ENCODE measurements at regions not wholly inside any gene's neighbourhood (a gene's known extent, or its start where the extent isn't known, plus 50 kb on each side); places are given as distances from the start of the nearest gene placed in this dataset.

DNA sequence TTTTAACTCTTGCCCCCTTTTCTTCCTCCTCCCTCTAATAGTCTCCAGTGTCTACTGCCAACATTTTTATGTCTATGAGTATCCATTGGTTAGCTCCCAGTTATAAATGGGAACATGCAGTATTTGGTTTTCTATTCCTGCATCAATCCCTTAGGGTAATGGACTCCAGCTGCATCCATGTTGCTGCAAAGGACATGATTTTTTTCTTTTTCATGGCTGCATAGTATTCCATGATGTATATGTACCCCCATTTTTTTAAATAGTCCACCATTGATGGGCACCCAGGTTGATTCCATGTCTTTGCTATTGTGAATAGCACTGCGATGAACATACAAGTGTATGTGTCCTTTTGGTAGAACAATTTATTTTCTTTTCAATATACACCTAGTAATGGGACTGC is 993.7 kb downstream of the EFNA5 start:
- H2AFZ ChIP-seq (ENCODE audit: low read depth, low read length) = no peak overlapping the region
- H3K27me3 ChIP-seq (ENCODE audit: control insufficient read depth in 2 of 2, insufficient read depth in 2 of 2, low read length in 2 of 2) = no peaks in the 10 kb centered on the region
- no peak overlapping the region for H3K4me3 ChIP-seq (replicated peaks in 1 of 3; ENCODE audit: insufficient read depth in 1 of 3, low read depth in 1 of 3, low read length in 3 of 3)
- FAIRE-seq (no peak), DNase-seq (ENCODE audit: low read depth, low spot score) (no peak)
- intact Hi-C loops (cut with micrococcal nuclease) (no loop called here), dilution Hi-C loops (cut with MboI; ENCODE audit: extremely low pct_ligation_motif_present, low sequenced_read_pairs) (no loop called here)
- no peaks in the 10 kb centered on the region for H3K9me3 ChIP-seq (replicated peaks; ENCODE audit: control insufficient read depth, insufficient read depth, low read length)
- no peaks in the 10 kb centered on the region for H3K9me1 ChIP-seq (replicated peaks; ENCODE audit: control insufficient read depth, extremely low read depth, insufficient read depth, low read length)
- no peaks in the 10 kb centered on the region for H3K36me3 ChIP-seq (ENCODE audit: control insufficient read depth in 2 of 2, extremely low read depth in 1 of 2, insufficient read depth in 2 of 2, low read length in 2 of 2)
- BruUV-seq (replicated peaks) = no TSS peak
- H3K9ac ChIP-seq (replicated peaks; ENCODE audit: extremely low read depth, insufficient read depth, low read length) = no peak overlapping the region
- H3K27ac ChIP-seq (ENCODE audit: insufficient read depth, low read depth, low read length) = no peak overlapping the region
- no peaks in the 10 kb centered on the region for H3K79me2 ChIP-seq (ENCODE audit: control insufficient read depth, insufficient read depth, low read length)
- CTCF ChIA-PET = no interaction called here
- no peak for TF ChIP-seq GATA2 (IDR thresholded peaks at IDR 0.05; ENCODE audit: insufficient read depth, insufficient read length, low read depth, low read length)
- TF ChIP-seq MAX (IDR thresholded peaks at IDR 0.05; ENCODE audit: insufficient read depth, insufficient read length) = no peak
- TF ChIP-seq FOS (IDR thresholded peaks at IDR 0.05; ENCODE audit: borderline replicate concordance, insufficient read depth, low read length) = no peak
- no peak for TF ChIP-seq POLR2A (IDR thresholded peaks at IDR 0.05; ENCODE audit: low read depth, low read length)
- TF ChIP-seq CTCF (IDR thresholded peaks at IDR 0.05; ENCODE audit: extremely low read depth in 1 of 2, insufficient read depth in 1 of 2, low read depth in 1 of 2, low read length in 2 of 2) = no peak
- no peak for TF ChIP-seq POLR2AphosphoS5 (IDR thresholded peaks at IDR 0.05; ENCODE audit: insufficient read depth, low read depth, low read length)
- TF ChIP-seq EZH2 (IDR thresholded peaks at IDR 0.05; ENCODE audit: borderline replicate concordance, low read depth, low read length, severe bottlenecking) = no peak
- TF ChIP-seq MYC (IDR thresholded peaks at IDR 0.05; ENCODE audit: low read depth, low read length) = no peak
- TF ChIP-seq JUN (IDR thresholded peaks at IDR 0.05; ENCODE audit: borderline replicate concordance, insufficient read depth, insufficient read length, low read depth) = no peak
- no peaks in the 10 kb centered on the region for H4K20me1 ChIP-seq (replicated peaks; ENCODE audit: control insufficient read depth, extremely low read depth, insufficient read depth, low read length)
- no peak overlapping the region for H3K4me2 ChIP-seq (ENCODE audit: insufficient read depth, low read length)
- peaks cover 3% of the 10 kb centered on the region for H3K4me1 ChIP-seq (ENCODE audit: control insufficient read depth, extremely low read depth, insufficient read depth, low read length)
- POLR2A ChIA-PET = no interaction called here

All from endothelial cell of umbilical vein (primary cell).